ENCODE measurements at regions not wholly inside any gene's neighbourhood (a gene's known extent, or its start where the extent isn't known, plus 50 kb on each side); places are given as distances from the start of the nearest gene placed in this dataset.

- no peak for TF ChIP-seq CTCF (IDR thresholded peaks at IDR 0.05; ENCODE audit: low read depth, low read length, poor library complexity, severe bottlenecking)
- TF ChIP-seq EZH2phosphoT487 (IDR thresholded peaks at IDR 0.05; ENCODE audit: borderline replicate concordance, low read length), result no peak
Observed at GRCh38 chr20:39145921-39146320, 183.8 kb downstream of the DHX35 start.

Data from DOHH2 (cell line).